DND-41 (cell line): ENCODE measurements at regions not wholly inside any gene's neighbourhood (a gene's known extent, or its start where the extent isn't known, plus 50 kb on each side); places are given as distances from the start of the nearest gene placed in this dataset.

ENCODE experiments used
- CTCF ChIP-seq: IDR thresholded peaks from 2 replicates; pipeline ENCODE4 v1.5.1; 2012; ENCODE audit warnings: borderline replicate concordance, low read length, moderate library complexity, mild to moderate bottlenecking; ENCODE audit not compliant: poor library complexity, severe bottlenecking; ENCODE audit errors: extremely low read depth
- EZH2 ChIP-seq: IDR thresholded peaks from 3 replicates; pipeline ENCODE4 v1.6.1; 2012; ENCODE audit warnings: borderline replicate concordance, low read depth, mild to moderate bottlenecking, moderate library complexity, low read length, inconsistent platforms; ENCODE audit not compliant: severe bottlenecking

- TF ChIP-seq CTCF (peak; percentile 23), EZH2 (no peak)
Observed at GRCh38 chr1:69305621-69306020, 262.1 kb upstream of the LRRC7 start.
